ENCODE measurements at regions not wholly inside any gene's neighbourhood (a gene's known extent, or its start where the extent isn't known, plus 50 kb on each side); places are given as distances from the start of the nearest gene placed in this dataset.

DNA sequence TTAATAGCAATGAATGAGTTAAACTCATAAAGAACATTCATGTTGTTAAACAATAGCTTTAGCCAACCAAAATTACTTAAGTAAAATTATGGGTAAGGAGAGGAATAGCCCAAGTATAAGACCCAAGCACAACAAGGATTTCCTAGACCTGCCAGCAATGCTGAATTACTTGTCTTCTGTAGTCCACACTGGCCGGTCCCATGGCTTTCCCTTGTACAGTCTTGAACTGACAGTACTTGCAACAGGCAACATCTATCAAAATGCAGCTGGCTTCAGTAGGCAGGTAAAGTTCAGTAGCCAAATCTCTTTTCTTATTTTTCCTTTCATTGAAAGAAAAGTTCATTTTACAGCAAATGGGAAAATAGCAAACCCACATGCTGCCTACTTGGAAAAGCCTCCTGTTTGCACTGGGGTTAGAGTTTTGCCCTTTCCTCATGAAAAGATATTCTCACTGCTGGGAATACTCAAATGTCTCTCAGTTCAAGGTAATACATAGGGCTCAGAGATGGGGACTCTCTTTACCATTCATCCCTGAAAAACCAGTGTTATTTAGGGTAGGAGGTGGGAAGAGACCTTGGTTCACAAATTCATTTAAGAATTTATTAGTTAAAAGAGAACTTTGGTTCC is 222.8 kb downstream of the TTLL7 start:
- no peak for DNase-seq (ENCODE audit: low read depth)
- TF ChIP-seq, protein P1, sequence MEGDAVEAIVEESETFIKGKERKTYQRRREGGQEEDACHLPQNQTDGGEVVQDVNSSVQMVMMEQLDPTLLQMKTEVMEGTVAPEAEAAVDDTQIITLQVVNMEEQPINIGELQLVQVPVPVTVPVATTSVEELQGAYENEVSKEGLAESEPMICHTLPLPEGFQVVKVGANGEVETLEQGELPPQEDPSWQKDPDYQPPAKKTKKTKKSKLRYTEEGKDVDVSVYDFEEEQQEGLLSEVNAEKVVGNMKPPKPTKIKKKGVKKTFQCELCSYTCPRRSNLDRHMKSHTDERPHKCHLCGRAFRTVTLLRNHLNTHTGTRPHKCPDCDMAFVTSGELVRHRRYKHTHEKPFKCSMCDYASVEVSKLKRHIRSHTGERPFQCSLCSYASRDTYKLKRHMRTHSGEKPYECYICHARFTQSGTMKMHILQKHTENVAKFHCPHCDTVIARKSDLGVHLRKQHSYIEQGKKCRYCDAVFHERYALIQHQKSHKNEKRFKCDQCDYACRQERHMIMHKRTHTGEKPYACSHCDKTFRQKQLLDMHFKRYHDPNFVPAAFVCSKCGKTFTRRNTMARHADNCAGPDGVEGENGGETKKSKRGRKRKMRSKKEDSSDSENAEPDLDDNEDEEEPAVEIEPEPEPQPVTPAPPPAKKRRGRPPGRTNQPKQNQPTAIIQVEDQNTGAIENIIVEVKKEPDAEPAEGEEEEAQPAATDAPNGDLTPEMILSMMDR (conservative IDR thresholded peaks at IDR 0.05; ENCODE audit: low read depth, low read length): no peak
- H3K4me3 ChIP-seq (ENCODE audit: low read length): no peak overlapping the region

DNA sequence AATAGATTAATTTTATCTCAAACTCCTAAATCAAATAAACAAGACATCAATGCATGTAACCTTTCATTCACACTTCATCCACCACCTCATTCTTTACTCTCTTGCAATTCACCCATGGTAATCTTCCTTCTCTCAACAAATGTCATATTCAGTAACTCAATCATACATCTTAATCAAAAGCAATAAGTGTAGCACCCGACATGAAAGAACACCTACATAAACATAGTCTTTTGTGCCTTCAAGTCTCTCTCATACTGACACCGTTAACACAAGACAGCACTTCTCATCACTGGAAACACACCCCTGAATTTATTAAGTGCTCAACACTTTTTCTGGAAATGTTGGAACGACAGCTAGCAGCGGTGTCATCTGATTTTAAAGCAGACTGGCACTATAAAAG is 225.9 kb downstream of the TTLL7 start:
- DNase-seq (ENCODE audit: low read depth): no peak
- no peak overlapping the region for H3K4me3 ChIP-seq (ENCODE audit: low read length)
- TF ChIP-seq, protein P1 (conservative IDR thresholded peaks at IDR 0.05; ENCODE audit: low read depth, low read length): no peak

GRCh38 chr1:83770319-83770661 is 228.6 kb downstream of the TTLL7 start:
- no peak for DNase-seq (ENCODE audit: low read depth)
- TF ChIP-seq, protein P1 (conservative IDR thresholded peaks at IDR 0.05; ENCODE audit: low read depth, low read length): no peak
- no peak overlapping the region for H3K4me3 ChIP-seq (ENCODE audit: low read length)

GRCh38 chr1:83769594-83770318 is 229.2 kb downstream of the TTLL7 start:
- TF ChIP-seq, protein P1 (conservative IDR thresholded peaks at IDR 0.05; ENCODE audit: low read depth, low read length): no peak
- no peak for DNase-seq (ENCODE audit: low read depth)
- H3K4me3 ChIP-seq (ENCODE audit: low read length): no peak overlapping the region

- TF ChIP-seq, protein P1 (conservative IDR thresholded peaks at IDR 0.05; ENCODE audit: low read depth, low read length): no peak
- no peak for DNase-seq (ENCODE audit: low read depth)
- H3K4me3 ChIP-seq (ENCODE audit: low read length): no peak overlapping the region
Measured at GRCh38 chr1:83769072-83769471, 229.9 kb downstream of the TTLL7 start.

DNA sequence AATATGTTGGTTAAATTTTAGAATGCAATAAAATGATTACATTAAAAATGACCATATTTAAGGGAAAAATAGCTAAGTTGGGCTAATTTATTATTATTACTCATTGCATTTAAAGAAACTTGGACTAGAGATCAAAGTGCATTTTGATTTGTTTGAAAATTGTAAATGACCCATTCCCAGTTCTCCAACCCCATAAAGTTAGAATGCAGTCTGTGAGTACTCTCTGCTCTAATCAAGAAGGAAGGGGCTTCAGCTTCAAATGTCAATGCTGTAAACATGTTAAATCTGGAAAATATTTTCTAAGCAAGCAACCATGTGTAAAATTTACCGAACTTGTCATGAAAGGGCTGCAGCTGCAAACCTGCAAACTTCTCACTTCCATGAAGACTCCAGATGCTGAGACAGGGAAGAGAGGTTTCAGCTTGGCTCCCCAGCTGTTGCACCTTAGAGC is 232.7 kb downstream of the TTLL7 start:
- no peak overlapping the region for H3K4me3 ChIP-seq (ENCODE audit: low read length)
- no peak for DNase-seq (ENCODE audit: low read depth)
- TF ChIP-seq, protein P1 (conservative IDR thresholded peaks at IDR 0.05; ENCODE audit: low read depth, low read length): no peak

- no peak overlapping the region for H3K4me3 ChIP-seq (ENCODE audit: low read length)
Measured at GRCh38 chr1:83765125-83765524, 233.8 kb downstream of the TTLL7 start.

More at GRCh38 chr1:83765125-83765524, 233.8 kb downstream of the TTLL7 start:
- DNase-seq (ENCODE audit: low read depth): no peak
- TF ChIP-seq, protein P1 (conservative IDR thresholded peaks at IDR 0.05; ENCODE audit: low read depth, low read length): no peak

All from retinal pigment epithelial cell (primary cell).